Peyer's patch (tissue), 4 donors: ENCODE measurements at regions not wholly inside any gene's neighbourhood (a gene's known extent, or its start where the extent isn't known, plus 50 kb on each side); places are given as distances from the start of the nearest gene placed in this dataset.

Experiments used
- POLR2A ChIP-seq, 2 donors: fragments of 450-650 bp; IDR thresholded peaks; one replicate each; pipeline ENCODE4 v1.5.1; 2017; ENCODE audit warnings: antibody characterized with exemption in 2 of 2, mild to moderate bottlenecking in 2 of 2, moderate library complexity in 2 of 2
- TF ChIP-seq, protein P1 (sequence below), 6 experiments: fragments of 450-650 bp in 4 of 6; fragments of 200-600 bp in 2 of 6; sonication (generic) in 1 of 6; IDR thresholded peaks; one replicate each; pipeline ENCODE4 v1.5.1; 2017 to 2019; ENCODE audit warnings: antibody characterized with exemption in 6 of 6, mild to moderate bottlenecking in 3 of 6, moderate library complexity in 1 of 6

DNA sequence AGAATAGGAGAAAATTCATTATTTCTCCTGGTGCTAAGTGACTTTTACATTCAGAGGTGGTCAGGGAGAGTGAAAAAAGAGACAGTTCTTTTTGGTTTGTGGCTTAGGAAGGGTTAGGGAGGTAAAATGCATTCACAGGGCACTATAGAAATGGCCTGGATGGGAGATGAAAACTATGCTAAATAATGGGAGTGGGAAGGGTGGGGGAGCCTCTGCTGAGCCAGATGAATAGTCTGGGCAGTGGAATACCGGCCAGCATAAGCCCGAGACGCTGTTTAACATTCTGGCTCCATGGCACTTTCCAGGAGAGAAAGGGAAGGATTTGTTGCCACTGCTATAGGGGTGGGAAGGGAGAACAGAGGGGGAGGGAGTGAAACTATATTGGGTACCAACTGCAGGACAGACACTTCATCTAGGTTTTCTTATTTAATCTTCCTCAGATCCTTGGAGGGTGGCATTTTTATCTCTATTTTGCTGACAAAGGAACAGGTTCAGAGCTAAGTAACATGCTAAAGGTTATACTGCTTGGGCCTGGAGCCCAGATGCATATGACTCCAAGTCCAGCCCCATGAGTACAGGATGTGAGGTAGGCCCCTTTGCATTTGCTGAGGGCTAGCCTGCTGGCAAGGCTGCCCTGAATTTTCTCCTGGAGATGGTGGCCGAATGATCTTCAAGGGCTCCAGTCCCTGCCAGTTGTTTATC is 372.4 kb downstream of the CCSER2 start:
- TF ChIP-seq, protein P1, sequence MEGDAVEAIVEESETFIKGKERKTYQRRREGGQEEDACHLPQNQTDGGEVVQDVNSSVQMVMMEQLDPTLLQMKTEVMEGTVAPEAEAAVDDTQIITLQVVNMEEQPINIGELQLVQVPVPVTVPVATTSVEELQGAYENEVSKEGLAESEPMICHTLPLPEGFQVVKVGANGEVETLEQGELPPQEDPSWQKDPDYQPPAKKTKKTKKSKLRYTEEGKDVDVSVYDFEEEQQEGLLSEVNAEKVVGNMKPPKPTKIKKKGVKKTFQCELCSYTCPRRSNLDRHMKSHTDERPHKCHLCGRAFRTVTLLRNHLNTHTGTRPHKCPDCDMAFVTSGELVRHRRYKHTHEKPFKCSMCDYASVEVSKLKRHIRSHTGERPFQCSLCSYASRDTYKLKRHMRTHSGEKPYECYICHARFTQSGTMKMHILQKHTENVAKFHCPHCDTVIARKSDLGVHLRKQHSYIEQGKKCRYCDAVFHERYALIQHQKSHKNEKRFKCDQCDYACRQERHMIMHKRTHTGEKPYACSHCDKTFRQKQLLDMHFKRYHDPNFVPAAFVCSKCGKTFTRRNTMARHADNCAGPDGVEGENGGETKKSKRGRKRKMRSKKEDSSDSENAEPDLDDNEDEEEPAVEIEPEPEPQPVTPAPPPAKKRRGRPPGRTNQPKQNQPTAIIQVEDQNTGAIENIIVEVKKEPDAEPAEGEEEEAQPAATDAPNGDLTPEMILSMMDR (IDR thresholded peaks at IDR 0.05), result no peak
- TF ChIP-seq POLR2A (IDR thresholded peaks at IDR 0.05), result no peak
